Lower leg skin (tissue), 4 donors: ENCODE measurements at regions not wholly inside any gene's neighbourhood (a gene's known extent, or its start where the extent isn't known, plus 50 kb on each side); places are given as distances from the start of the nearest gene placed in this dataset.

Source experiments
- DNase-seq, 2 donors: peaks; one replicate each; pipeline ENCODE4 v3.0.0-alpha.2; 2019; ENCODE audit warnings: low spot score in 2 of 2
- H3K4me3 ChIP-seq: fragments of 200-600 bp; sonication (generic); 2 replicates; pipeline ENCODE4 v1.5.1; 2017; ENCODE audit warnings: mild to moderate bottlenecking, low read depth; ENCODE audit not compliant: poor library complexity, severe bottlenecking
- POLR2A ChIP-seq, 2 donors: fragments of 450-650 bp; IDR thresholded peaks; one replicate each; pipeline ENCODE4 v1.6.1; 2016 to 2017; ENCODE audit warnings: antibody characterized with exemption in 2 of 2, mild to moderate bottlenecking in 1 of 2, moderate library complexity in 1 of 2
- WGBS, 2 donors: methylation state at CpG; one replicate each; pipeline ENCODE4 v1.1.5; 2018; 5-methylcytosine and 5-hydroxymethylcytosine counted together
- intact Hi-C: fragments of 100-400 bp; cut with DNase I; formaldehyde crosslinking; loops from one replicate; pipeline ENCODE4 v1.15.0; 2023; ENCODE audit warnings: low total_unique reads
- TF ChIP-seq, protein P1 (sequence below), 3 donors: fragments of 450-650 bp; IDR thresholded peaks; one replicate each; pipeline ENCODE4 v1.5.1; 2016; ENCODE audit warnings: antibody characterized with exemption in 3 of 3, mild to moderate bottlenecking in 3 of 3, moderate library complexity in 2 of 3

DNA sequence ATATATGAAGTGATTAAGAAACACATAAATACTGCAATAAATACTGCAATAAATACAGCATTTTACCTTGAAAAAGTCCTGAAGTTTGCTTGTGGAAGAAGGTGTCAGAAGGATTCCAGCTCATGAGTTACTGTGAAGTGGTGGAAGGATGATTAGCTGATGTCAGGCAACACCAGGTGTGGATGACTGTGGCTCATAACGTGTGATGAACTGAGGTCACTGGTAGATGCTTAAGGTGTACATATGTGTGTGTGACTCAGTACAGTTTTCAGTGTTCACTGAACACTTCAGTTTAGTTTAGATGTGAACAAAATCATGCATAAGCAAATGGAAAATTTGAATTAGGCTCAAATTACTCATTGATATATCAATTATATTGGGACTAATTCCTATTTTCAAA lies 1045.0 kb downstream of the NTRK3 start:
- H3K4me3 ChIP-seq: no peak overlapping the region
- no peak for DNase-seq
- intact Hi-C loops: no loop called here
- TF ChIP-seq, protein P1, sequence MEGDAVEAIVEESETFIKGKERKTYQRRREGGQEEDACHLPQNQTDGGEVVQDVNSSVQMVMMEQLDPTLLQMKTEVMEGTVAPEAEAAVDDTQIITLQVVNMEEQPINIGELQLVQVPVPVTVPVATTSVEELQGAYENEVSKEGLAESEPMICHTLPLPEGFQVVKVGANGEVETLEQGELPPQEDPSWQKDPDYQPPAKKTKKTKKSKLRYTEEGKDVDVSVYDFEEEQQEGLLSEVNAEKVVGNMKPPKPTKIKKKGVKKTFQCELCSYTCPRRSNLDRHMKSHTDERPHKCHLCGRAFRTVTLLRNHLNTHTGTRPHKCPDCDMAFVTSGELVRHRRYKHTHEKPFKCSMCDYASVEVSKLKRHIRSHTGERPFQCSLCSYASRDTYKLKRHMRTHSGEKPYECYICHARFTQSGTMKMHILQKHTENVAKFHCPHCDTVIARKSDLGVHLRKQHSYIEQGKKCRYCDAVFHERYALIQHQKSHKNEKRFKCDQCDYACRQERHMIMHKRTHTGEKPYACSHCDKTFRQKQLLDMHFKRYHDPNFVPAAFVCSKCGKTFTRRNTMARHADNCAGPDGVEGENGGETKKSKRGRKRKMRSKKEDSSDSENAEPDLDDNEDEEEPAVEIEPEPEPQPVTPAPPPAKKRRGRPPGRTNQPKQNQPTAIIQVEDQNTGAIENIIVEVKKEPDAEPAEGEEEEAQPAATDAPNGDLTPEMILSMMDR (IDR thresholded peaks at IDR 0.05): no peak
- TF ChIP-seq POLR2A (IDR thresholded peaks at IDR 0.05): no peak
- 59 to 70% methylated on average over 1 of the region's 1 CpG for WGBS, 2 donors

DNA sequence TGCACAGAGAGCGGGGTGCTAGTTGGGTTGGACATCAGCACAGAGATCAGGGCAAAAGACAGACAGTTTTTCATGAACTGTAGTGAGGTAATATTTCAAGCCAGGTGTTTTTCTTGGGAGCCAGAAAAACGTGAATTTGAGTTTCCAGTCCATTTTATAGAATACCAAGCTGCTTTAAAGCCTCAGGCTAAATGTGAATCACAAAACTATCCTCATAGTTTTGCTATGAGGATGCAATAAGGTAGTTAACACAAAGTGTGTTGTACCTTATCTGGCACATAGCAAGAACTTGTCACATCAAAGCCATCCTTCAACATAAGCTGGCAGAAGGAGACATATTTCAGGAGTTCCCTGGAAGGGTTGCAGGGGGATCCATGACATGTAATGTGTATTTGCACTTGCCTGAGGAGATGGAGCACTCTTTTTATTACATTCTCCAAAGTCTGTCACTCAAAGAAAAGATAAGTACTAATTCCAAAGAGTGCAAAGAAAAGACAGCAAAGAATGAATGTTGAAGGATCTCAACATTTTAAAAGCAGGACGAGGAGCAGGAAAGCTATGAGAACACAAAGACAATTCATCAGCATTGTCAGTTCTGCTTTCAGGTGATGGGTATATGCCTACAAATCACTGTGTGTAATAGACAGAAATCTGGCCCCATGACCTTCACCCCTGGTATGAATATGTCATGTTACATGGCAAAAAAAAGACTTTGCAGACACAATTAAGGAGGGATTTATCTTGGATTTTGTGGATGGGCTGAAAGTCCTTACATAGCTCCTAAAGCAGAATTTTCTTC lies 1046.4 kb downstream of the NTRK3 start:
- TF ChIP-seq, protein P1 (IDR thresholded peaks at IDR 0.05): no peak
- no peak for TF ChIP-seq POLR2A (IDR thresholded peaks at IDR 0.05)
- 24 to 32% methylated on average over 3 of the region's 3 CpGs for WGBS, 2 donors
- no peak overlapping the region for H3K4me3 ChIP-seq
- intact Hi-C loops: no loop called here
- no peak for DNase-seq

DNA sequence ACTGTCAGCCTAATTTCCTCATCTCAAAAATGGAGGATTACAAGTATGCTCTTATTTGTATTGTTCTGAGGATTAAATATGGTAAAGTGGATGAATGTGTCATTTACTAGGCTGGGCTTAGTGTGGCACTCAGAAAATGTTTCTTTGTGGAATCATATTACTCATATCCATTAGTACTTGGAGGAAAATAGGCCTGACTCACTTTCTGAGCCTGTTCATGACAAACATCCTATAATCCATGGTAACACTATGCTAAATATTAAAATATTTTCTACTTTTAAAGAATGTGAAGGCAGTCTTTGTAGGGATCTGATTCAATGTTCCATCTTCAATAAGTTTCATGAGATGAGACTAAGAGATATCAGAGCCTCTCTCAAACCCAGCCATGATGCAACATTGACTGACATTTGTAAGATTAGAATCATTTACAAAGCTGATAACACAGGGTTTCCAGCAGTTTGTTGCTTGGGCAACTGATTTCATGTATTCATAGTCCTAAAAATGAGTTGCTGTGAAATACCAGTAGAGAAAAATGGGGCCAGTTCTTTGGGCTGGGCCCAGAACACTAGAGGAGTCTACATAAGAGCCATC lies 1048.5 kb downstream of the NTRK3 start:
- intact Hi-C loops: no loop called here
- DNase-seq: no peak
- H3K4me3 ChIP-seq: no peak overlapping the region
- TF ChIP-seq POLR2A (IDR thresholded peaks at IDR 0.05): no peak
- TF ChIP-seq, protein P1 (IDR thresholded peaks at IDR 0.05): no peak

DNA sequence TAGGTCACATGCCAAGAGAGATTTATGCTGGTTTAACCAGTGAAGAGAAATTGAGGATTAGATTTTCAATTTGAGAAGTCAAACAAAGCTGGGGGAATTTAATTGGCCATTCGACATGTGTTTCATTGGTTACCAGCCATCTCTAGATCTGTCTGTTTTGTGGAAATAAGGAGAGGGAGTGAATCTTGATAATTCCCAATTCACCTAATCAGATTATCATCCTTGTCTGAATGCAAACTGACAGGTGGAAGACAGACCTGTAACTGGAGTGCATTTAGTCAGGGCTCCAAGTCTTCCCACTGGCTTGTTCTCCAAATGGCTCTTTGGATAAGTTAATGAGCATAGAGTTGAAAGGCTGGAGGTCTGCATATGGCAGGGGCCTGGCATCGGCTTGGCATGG lies 1049.3 kb downstream of the NTRK3 start:
- WGBS, 2 donors: 78% methylated on average over 2 of the region's 2 CpGs
- DNase-seq: no peak
- TF ChIP-seq, protein P1 (IDR thresholded peaks at IDR 0.05): no peak
- no peak for TF ChIP-seq POLR2A (IDR thresholded peaks at IDR 0.05)
- no peak overlapping the region for H3K4me3 ChIP-seq
- intact Hi-C loops: no loop called here

DNA sequence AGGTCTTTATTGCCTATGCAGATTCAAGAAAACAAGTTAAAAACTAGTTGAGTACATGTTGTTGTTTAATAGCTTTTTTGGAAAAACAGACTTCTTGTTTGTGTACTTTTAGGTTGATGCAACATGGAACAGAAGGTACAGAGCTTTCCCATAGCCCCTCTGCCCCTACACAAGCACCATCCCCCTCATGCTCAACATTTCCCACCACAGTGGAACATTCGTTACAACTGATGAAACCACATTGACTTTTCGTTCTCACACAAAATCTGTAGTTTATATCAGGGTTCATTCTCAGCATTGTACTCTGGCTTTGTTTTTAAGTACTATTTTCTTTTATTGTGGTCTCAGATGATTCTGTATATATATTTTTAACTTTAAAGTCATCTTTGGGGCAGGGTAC lies 1054.6 kb downstream of the NTRK3 start:
- WGBS, 2 donors: 77 to 80% methylated on average over 2 of the region's 2 CpGs
- TF ChIP-seq, protein P1 (IDR thresholded peaks at IDR 0.05): no peak
- TF ChIP-seq POLR2A (IDR thresholded peaks at IDR 0.05): no peak
- DNase-seq: no peak
- intact Hi-C loops: no loop called here
- no peak overlapping the region for H3K4me3 ChIP-seq
